Stimulated activated naive CD4-positive, alpha-beta T cell treated with Interleukin-2 at 50 U/mL for 16 hours (primary cell): ENCODE measurements at regions not wholly inside any gene's neighbourhood (a gene's known extent, or its start where the extent isn't known, plus 50 kb on each side); places are given as distances from the start of the nearest gene placed in this dataset.
"Not testable (repeated sequence)": the region's sequence is repeated elsewhere in the genome, so short reads cannot be mapped to it uniquely, and the experiment has no call there.

Experiments
- DNase-seq: peaks from one replicate; lab custom pipeline; 2025; lab: John Stamatoyannopoulos, UW

DNA sequence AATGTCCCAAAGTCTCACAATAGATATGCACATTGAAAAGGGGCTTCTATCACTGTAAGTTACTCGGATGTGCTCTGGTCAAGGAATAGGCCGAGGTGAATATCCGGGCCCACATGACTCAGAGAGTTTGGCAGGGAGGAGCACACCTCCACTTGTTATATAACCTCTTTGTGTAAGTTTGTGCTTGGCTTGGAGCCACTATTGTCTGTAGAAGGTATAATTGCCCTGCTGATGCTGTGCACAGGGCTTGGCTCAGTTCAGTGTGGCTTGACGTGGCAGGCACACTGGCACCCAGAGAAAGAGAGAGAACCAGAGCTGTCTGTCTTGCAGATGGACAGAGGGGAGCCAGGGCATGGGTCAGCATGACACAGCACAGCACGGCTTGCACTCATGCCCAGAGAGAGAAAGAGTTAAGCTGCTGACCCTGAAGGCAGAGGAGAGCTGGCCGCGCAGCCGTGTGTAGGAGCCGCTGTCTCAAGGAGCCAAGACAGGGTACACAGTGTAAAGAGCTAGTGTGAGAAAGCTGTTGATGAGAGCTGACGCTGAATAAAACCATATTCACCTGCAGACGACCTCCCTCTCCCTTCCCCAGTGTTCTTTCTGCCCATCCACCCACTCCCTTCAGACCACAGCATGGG is 482.5 kb downstream of the C6orf118 start:
- DNase-seq: no peak

DNA sequence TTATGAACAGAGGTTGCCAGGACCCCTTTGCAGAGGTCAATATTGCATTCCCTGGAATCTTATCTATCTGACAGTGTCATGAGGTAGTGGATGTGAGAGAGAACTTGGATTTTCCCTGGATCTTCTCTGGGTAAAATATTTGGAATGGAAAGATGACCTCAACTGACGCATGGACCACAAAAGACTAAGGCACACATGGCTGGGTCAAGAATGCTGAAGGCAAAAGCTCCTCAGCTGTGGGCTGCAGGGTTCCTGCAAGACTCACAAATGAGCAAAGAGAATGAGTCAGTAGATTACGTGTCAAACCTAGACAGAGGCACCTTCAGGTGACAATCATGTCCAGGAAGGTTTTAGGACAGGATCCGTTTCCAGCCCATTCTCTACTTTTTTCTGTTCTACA is 484.0 kb downstream of the C6orf118 start:
- no peak for DNase-seq

DNA sequence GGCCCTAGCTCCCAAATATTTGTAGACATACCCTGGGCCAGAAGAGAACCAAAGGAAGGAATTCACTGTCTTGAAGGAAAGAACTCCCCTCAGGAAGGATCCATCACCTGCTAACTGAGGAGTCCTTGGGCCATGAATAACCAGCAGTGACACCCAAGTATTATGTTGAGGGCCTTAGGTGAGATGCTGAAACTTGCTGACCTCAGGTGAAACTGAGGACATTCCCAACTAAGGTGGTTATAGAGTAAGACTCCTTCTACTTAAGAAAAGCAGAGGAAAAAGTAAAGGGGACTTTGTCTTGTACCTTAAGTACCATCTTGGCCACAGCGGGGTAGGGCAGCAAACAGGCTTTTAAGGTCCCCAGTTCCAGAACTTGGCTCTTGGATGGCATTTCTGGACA is 491.7 kb downstream of the C6orf118 start:
- DNase-seq: no peak

DNA sequence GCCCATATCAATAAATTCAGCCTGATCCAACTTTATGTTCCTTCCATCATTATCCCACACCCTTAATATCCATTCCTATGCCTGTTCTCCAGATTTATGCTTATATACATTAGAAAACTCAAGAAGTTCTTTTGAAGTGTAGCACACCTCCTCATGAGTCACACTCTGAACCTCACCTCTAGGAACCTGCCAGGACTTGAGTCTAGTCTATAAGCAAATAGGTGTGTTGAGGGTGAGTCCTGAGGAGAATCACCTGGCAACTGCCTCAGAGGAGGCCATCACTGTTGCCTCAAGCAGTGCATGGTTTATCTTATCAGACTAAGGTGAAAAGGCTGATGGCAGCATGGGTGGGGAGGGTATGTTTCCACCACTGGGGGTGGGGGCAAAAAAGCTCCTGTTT is 496.7 kb downstream of the C6orf118 start:
- no peak for DNase-seq

DNA sequence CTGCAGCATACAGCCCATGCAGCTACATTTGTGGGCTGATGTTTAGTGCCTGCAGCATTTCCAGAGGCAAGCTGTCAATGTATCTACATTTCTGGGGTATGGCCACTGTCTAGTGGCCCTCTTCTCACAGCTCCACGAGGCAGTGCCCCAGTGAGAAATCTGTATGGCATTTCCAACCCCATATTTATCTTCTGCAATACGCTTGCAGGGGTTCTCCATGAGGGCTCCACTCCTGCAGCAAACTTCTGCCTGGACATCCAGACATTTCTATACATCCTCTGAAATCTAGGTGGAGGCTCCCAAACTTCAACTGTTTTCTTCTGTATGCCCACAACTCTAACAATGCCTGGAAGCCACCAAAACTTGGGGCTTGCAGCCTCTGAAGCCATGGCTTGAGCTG is 502.3 kb downstream of the C6orf118 start:
- no peak for DNase-seq

DNA sequence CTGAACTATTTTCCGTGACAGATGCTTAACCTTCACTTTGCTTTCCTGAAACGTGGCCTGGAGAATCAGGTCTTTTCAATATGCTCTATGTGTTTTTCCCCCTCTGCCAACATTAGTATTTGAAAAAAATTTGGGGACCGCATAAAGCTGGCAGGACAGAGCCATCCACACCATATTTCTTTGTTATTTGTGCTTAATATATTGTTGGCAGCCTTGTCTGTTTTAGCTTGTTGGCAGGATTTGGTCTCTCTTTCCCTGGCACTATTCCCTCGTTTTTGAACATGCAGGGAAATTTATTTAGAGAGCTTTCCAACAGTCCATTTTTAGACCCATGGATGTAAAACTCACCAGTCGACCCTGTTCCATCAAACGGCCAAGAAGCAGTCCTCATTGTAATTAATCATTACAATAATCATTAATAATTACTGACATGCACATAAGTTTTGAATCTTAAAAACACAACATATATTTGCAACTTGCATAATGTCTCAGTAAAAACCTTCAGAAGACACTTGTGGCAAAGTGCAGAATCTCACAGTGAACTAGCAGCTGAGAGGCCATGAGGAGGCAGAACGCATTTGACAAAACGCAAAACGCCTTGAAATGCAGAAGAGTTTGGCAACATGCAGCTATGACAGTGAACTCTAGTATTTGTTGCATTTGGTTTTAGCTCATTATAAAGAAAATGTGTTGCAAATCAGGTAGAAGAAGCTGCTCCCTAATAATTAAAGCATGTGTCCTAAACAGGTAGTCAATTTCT is 514.2 kb downstream of the C6orf118 start:
- no peak for DNase-seq

DNA sequence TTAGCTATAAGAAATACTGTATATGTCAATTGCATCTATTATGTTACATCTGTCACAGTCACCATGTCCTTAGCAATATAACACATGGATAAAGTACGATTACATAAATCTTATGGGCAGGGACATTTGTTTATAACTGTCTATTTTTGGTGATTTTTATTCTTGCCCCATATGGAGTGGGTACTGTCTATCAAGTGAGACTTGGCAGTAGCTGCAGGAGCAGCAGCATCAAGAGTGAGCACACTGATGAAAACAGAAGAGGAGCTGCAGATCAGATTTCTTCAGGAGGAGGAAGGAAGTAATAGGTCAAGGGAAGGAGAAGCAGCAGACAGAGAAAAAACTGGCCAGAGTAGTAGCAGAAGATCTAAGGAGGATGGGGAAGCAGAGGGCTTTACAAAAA is 516.7 kb downstream of the C6orf118 start:
- no peak for DNase-seq

DNA sequence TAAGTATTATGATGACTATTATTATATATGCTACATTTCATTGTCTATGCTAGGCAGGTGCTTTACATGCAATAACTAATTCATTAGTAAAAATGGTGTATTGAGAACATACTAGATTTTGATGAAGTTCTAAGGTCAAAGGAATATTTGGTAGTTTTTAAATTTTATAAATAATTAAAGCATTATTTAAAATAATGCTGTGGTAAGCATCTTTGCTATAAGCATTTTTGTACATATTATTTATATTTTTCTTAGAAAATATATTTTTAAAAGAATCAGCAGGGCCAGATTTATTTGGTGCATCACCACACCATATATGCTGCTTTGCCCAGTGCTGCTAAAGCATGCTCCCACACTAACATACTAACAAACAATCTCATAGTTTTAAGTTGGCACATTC is 517.9 kb downstream of the C6orf118 start:
- no peak for DNase-seq

DNA sequence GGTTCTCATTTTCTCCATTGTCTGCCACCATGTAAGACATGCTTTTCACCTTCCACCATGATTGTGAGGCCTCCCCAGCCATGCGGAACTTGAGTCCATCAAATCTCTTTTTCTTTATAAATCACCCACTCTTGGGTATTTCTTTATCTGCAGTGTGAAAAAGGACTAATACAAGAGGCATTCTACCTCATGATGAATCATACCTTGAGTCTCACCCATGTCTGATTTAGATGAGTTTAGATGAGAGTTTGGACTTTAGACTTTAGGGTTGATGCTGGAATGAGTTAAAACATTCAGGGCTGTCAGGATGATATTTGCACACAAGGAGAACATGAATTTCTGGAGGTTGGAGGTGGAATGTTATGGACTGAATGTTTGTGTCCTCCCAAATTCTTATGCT is 545.6 kb downstream of the C6orf118 start:
- DNase-seq: no peak

DNA sequence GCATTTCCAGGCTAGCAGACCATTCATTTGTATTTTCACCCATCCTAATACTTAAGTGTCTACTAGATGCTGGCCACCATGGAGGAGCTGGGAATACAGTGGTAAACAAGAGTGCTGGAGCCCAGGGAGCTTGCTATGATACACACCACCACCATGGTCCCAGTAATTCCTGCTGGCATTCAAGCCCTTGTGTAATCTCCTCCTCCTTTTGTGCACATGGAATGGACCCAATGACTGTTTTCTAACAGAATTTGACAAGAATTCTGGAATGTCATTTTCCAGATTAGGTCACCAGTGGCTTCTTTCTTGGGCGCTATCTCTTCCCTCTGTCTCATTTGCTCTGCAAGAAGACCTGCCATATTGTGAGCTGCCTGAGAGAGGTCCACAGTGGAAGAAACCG is 552.0 kb downstream of the C6orf118 start:
- DNase-seq: no peak

DNA sequence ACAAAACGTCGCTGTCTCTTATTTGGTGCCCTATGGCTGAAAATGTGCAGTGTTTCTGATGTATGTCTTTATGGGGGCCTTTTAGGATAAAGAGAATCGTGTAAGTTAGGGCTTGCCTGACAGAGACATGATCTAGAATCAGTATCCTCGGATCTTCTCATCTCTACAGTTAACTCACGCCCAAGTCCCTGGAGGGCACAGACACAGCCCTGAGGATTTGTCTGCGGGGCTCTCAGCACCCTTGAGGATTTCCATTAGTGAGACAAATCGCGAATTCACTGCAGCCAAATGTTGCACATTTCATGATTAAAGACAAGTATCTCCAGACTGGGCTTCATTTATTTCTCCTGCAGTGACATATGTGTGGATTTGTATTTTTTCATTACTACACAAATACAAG is 552.7 kb downstream of the C6orf118 start:
- DNase-seq: no peak

DNA sequence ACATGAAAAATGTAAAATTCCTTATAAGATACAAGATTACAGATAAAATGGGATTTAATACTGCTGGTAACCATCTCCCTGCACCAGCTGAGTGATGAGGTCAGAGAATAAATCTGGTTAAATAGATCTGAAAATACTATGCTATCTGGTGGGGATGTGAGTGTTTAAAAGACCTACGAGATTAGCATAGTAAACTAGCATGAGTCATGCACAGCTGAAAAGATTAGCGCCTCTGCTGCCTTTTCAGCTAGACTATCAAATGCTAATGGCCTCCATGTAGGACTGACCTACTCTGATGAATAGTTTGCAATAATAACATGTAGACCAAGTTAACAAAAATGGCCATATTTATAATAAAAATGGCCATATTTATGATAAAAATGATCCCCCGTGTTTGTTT is 553.3 kb downstream of the C6orf118 start:
- DNase-seq: no peak

DNA sequence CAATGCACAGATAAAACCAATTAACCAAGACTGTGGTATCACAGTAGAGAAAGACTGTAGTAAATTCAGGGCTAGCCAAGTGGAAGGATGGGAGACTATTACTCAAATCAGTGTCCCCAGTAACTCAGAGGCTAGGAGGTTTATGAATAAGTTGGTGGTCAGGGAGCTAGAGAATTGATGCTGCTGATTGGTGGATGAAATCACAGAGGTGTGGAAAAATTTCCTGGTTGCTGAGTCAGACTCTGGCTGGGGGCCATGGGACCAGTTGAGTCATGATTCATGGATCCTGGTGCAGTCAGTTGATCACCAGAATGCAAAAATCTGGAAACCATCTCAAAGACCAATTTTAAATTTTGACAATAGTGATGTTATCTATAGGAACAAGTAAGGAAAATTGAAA is 555.9 kb downstream of the C6orf118 start:
- no peak for DNase-seq

DNA sequence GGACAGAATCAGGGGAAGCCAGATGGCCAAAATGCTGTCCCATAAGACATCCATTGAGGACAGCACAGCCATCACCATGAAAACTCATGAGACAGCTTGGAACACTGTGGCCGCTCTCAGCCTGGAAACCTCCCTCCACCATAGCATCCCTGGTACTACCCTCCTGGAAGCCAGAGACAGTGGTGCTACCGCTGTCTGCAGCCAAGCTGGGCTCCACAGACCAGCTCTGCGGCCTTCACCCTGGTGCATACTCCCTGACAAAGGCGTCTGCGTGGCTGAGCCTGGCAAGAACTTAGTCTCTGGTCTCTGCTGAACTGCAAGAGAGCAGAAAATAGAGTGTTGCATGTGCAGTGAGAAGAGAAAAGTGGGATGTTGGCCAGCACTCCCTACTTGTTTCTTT is 558.0 kb downstream of the C6orf118 start:
- DNase-seq: no peak

DNA sequence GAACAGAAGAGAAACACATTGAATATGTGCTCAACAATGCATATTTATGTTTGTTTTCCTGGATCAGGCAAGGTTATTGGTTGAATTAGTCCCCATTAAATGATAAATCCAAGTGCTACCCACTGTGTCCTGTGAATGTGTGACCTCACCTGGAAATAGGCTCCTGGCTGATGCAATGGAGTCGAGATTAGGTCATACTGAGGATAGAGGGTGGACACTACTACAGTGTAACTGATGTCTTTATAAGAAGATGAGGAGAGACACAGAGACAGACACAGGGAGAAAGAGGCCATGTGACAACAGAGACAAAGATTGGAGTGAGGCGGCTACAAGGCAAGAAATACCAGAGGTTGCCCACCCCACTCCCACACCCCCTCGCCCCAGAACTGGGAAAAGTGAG is 559.3 kb downstream of the C6orf118 start:
- DNase-seq: no peak

DNA sequence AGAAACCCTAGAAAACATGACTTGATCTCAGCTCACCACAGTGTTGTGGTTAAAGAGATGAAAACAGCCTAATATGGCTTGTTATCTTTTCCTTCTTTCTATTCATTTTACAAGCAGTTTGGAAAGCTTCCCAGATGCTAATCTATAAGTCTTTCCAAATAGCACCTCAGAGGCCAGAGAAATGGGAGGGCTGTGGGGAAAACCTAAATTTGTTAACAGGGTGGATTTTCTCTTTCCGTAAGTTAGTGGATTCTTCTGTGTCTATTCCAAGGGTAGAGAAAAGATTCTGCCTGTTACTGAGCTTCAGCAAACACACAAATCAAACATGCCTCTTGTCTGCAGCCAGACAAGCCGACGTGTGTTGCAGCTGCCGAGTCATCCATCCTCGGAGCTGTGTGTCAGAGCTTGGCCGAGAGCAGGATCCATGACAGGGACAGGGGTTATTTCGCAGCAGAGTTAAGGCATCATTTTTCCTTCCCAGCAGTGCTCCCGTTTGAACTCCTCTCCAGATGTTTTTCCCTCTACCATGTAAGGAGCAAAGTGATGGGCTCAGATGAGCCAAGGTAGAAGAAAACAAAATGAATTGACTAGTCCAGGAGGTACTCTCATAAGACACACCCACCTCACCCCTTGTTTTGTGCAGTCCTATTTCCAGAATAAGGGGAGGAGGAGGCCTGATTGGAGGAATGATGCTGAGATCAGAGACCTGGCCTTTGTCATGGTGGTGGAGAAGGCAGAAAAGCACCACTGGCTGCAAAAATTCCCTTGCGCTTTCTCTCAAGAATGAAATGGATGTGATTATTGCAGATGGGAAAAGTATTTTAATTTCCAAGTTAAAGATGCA is 560.0 kb downstream of the C6orf118 start:
- DNase-seq: no peak

DNA sequence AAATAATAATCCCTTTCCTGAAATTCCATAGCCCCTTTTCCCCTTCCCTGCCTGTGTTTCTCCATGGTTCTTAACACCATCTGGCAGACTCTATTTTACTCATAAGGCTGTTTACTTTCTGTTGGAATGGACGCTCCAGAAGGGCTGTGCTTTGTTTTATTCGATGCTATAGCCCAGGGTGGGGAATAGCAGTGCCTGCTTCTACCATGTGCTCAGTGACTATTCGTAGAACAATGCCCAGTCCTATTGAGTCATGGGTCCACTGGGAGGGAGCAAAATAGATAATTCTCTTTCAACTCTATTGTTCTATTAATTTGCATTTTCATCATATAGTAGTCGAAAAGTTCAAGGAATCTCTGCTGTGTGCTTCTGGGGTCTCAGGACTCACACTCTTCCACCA is 565.1 kb downstream of the C6orf118 start:
- no peak for DNase-seq

DNA sequence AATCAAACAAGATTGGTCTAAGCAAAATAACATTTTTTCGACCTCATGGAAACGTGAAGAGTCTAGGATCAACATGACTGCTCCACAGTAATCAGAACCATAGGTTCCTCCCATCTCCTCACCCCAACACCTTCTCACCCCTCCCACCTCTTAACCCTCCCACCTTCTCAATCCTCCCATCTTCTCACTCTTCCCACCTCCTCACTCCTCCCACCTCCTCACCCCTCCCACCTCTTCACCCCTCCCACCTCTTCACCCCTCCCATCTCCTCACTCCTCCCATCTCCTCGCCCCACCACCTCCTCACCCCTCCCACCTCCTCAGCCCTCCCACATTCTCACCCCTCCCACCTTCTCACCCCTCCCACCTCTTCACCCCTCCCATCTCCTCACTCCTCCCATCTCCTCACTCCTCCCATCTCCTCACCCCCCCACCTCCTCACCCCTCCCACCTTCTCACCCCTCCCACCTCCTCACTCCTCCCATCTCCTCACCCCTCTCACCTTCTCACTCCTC is 567.4 kb downstream of the C6orf118 start:
- DNase-seq: no peak

DNA sequence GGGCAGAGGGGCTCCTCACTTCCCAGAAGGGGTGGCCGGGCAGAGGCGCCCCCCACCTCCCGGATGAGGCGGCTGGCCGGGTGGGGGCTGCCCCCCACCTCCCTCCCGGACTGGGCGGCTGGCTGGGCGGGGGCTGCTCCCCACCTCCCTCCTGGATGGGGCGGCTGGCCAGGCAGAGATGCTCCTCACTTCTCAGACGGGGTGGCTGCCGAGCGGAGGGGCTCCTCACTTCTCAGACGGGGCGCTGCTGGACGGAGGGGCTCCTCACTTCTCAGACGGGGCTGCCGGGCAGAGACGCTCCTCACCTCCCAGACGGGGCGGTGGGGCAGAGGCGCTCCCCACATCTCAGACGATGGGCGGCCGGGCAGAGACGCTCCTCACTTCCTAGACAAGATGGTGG is 573.3 kb downstream of the C6orf118 start:
- DNase-seq: not testable (repeated sequence)

DNA sequence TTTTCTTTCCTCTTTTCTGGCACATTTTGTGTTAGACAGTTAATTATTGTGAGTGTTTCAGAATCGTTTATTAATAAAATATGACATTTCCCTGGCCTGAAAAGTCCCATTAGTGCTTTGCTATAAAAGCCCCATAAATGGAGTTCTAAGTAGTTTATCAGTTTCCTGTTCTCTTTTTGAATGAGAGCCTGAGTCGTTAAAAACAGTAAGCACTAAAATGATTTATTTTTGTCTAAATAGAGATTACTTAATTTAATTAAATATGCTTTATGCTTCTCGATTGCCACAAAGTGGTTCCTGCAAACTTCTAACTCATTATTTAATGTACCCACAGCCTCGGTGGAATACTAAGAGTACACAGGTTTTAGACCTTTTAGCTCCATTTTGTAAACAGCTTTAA is 577.9 kb downstream of the C6orf118 start:
- DNase-seq: no peak

DNA sequence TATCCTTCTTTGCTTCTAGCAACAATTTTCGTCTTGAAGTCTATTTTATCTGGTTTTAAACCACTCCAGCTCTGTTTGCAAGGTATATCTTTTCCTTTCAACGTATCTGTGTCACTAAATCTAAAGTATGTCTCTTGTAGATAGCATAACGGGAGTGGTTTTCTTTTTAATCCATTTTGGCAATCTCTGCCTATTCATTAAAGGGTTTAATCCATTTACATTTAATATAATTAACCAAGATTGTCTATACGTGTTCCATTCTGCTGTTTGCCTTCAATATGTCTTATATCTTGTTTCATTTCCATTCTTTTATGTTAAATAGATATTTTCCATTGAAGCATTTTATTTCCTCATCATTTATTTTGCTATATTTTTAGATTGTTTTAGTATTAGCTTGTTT is 587.9 kb downstream of the C6orf118 start:
- no peak for DNase-seq

DNA sequence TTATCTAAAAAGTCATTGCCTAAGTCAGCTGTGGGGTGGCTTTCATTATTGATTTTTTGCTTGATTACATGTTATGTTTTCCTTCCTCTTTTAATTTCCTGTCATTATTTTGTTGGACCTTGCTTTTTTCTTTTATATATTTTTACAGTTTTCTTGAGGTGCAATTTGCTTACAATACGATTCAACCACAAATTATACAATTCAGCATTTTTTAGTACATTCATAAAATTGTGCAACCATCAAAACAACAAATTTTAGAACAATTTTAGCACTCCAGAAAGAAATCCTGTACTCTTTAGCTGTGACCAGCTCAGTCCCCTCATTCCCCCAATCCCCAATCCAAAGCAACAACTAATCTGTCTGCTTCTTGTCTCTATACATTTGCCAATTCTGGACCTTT is 608.9 kb downstream of the C6orf118 start:
- no peak for DNase-seq

DNA sequence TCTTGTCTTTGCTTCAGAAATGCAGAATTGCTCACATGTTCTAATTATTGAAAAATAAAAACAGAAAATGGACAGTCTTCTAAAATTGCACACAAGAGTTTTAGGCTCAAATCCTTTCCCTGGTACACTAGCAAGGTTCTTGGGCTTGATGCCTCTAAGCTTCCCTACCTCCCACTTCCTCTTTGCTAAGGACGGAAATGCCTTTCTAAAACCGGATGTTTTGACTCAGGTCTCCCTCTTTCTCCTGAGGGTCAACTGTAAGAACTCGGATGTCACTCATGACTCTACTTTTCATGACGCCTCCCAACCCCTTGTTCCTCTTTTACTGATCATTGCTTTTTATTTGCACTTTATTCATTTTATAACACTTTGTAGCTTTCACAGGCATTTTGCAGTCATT is 613.5 kb downstream of the C6orf118 start:
- no peak for DNase-seq
